Stimulated activated CD8-positive, alpha-beta memory T cell treated with anti-CD3 and anti-CD28 coated beads, Interleukin-15, amount 100 ng/mL, for 48 hours (primary cell): ENCODE measurements at regions not wholly inside any gene's neighbourhood (a gene's known extent, or its start where the extent isn't known, plus 50 kb on each side); places are given as distances from the start of the nearest gene placed in this dataset.

Source experiments
- DNase-seq, 2 donors: peaks; one replicate each; pipeline ENCODE4 v3.0.0-alpha.2; 2020; ENCODE audit warnings: low read depth in 2 of 2

DNA sequence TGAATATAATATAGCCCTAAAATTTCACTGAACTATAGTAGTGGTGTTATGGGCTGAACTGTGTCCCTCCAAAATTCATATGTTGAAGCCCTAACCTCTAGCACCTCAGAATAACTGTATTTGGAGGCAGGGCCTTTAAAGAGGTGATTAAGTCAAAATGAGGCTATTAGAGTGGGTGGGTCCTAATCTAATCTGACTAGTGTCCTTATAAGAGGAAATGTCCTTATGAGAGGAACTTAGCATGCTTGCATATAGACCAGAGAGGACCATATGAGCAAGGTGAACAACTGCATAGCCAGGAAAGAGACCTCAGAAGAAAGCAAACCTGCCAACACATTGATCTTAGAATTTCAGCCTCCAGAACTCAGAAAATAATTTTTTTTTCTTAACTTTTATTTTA lies 238.4 kb downstream of the ZEB2 start:
- DNase-seq: no peak

DNA sequence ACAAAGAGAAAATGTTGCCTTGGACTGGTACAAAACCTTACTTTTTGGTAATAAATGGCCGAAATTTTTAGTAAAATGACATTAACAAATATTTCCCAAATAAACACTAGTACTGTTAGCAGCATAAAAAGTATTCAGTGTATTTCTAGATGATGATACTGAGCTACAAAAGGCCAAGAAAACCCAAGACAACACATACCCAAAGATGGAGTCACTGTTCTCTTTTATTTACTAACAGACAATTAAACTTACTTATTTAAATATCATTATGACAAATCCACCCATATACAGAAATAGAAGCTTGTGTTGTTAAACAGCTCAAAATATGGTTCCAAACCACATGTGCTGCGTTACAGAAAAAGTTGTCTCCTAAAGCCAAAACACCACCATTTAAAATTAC lies 239.9 kb downstream of the ZEB2 start:
- DNase-seq: no peak

DNA sequence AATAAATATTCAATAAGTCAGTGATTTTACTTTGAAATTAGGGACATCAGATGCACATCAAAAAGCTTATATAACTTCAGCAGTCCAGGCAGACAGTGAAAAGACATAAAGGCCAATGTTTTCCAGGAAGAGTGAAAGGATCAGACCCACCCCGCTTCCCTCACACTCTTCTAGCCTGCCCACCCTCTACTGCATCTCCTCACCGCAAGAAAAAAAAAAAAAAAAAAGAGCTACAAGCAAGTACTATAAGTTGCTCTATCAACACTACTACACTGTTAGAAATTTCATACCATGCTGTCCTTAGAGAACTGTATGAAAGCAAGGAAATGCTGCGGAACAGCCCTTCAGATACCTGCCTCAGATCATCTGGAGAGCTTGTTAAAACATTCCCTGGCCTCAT lies 240.8 kb downstream of the ZEB2 start:
- no peak for DNase-seq

DNA sequence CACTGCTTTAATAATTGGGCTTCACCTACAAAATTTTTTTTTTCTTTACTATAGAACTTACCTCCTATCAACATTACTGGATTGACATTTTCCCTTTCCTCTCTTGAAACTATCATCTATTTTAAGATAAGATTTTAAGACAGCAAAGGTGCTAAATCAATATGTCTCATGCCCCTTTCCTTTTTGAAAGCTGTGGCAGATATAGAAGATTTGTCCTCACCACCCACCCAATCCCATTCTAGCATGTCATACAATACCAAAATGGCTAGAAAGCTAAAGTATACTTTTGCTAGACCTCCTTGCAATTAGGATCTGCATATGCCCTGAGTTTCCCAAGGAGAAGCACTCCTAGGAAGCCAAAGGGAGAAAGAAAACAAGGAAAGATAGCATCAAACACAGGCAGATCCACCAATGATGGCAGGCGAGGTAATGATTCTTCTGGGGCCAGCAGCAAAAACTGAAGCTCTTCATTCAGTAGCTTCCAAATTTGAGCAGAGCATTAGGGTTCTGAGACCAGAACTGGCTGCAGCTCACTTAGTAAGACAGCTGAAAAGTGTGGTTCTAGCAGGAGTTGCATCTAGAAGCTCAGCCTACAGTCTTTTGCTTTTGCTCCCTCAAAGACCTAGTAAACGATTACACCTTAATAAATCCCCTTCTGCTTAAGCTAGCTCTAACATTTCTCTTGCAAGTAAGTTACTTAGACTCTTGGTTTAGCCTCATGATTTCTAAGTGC lies 242.1 kb downstream of the ZEB2 start:
- DNase-seq: no peak

DNA sequence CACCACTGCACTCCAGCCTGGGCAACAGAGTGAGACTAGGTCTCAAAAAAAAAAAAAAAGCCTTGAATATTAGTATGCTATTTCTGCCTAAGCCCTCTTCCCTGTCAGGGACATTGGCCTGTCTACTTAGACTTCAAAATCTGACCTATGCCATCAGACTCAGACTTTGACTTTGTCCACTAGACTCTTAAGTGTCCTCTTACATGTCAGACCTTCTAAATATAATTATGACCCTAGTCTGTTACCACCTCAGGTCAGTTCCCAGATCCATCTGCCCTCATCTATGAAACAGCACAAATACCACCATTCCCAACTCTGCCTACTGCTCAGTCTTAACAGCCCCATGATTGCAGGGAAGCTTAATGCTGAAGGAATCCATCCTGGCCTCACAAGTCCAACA lies 244.6 kb downstream of the ZEB2 start:
- no peak for DNase-seq

DNA sequence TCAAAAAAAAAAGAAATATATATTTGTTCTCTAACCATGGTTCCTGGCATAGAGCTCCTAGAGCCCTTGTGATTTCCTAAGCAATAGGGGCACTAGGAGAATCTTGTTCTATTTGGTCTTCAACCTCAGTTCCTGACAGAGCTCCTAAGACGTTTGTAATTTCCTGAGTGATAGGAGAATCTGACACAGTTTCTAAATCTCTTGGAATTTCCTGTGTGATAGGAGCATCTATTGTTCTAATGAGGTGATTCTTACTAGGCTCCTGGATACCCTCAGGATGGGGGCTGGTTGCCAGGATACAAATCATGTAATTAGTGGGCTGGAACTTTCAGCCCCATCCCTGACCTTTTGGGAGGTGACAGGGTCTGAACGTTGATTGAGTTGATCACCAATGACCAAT lies 245.8 kb downstream of the ZEB2 start:
- no peak for DNase-seq

DNA sequence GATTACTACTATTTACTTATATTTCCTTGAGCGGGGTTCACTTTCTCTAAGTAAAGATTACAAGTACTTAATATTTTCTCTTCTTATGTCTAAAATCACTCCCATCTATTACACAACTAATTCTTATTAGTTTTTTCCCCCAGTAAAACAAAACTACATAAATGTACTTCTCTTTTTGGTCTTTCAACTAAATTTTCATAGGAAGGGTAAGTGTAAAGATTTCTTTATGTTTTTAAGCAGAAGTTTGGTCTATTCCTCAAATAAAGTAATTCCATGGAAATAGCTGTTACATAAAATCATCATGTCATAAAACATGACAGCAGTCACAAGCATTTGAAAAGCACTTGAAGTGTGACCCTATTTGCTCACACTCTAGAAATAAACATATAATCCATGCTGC lies 249.0 kb downstream of the ZEB2 start:
- DNase-seq: no peak

DNA sequence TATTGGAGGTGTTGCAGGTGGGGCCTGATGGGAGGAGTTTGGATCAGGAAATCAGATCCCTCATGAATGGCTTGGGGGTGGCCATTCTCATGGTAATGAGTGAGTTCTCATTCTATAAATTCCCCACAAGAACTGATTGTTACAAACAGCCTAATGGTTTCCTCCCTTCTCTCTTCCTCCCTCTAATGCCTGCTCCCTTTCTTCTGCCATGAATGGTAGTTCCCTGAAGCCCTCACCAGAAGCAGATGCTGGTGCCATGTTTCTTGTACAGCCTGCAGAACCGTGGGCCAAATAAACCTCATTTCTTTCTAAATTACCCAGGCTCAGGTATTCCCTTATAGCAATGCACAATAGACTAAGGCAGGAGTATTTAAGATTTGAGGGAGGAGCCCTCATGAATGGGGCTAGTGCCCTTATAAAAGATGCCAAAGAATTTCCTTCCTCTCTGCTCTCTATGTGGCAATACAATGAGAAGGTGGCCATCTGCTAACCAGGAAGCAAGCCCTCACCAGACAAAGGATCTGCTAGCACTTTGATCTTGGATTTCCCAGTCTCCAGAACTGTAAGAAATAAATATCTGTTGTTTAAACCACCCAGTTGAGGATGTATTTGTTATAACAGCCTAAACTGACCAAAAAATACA lies 251.8 kb downstream of the ZEB2 start:
- DNase-seq: no peak

DNA sequence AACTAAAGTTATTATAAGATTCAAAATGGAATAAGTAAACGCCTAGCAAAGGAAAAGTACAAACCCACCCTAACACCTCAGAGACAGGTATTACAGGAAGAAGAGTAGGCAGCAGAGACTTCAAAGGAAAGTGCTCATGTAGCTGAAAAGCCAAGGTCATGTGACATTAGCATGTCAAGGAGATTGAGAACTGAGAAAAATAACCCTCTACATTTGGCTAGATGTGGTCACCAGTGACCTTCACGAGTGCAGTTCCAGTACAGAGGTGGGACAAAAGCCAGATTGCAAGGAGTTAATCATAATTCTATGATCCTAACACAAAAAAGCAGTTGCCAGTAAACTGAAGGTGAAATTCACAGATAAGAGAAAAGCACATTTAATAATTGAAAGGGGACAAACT lies 252.7 kb downstream of the ZEB2 start:
- no peak for DNase-seq

DNA sequence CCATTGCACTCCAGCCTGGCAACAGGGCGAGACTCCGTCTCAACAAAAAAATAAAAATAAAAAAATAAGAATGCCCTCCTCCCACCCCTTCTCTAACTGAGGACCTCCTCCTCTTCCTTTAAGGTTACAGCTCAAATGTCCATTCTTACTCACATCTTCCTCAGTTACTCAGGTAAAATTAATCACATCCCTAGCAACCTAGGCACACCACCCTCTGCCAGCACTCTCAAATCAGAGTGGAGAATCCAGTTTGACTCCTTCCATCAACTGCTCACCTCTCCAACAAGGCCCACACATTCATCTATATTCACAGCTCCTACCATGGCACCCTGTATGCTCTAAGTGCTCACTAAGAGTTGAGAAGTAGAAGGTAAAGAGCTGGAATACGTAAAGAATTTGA lies 254.3 kb downstream of the ZEB2 start:
- no peak for DNase-seq

DNA sequence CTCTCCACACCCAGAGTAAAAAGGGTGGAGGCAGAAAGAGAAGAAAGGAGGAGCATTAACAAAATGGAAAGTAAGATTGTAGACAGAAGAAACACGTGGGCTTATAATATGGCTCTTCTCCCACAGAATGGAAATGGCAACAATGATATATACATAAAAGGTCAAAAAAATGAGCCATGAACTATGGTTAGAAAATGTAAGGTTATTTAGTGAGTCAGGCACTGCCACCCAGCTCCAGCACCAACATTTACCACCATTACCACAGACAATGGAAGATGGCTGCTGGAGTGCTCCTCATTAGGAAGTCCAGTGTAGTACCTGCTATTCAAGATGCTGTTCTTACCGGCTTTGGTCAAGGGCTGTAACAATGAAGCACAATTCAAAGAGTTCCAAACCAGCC lies 258.0 kb downstream of the ZEB2 start:
- DNase-seq: no peak

DNA sequence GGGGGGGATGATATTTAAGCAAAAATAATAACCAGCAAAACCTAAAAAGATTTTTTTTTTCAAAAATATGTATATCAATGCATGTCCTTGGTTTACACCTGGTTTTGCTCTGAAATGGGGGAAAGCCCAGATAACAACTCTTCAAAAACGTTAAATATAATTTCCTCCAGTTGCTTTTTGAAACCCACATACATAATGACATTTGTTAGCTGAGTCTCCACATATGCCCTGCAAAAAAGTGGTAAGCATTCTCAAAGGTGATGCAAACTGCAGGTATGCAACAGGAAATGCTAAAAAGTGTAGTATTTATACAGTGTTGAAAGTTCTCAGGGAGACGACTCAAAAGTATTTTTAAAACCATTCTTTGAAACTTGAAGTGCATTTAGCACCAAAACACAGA lies 258.6 kb downstream of the ZEB2 start:
- DNase-seq: no peak

DNA sequence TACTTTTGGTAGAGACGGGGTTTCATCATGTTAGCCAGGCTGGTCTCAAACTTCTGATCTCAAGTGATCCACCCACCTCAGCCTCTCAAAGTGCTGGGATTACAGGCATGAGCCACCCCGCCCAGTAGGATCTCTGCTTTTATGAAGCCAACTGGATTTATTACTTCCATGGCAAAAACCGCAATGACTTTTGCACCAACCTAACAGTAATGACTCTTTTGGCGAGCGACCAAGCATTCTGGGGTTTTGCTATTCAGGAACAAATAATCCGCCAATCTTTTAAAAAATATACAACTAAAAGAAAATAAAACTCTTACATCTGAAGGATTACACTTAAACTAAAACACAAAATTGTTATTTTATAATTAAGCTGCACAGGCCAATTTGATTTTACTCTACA lies 260.6 kb downstream of the ZEB2 start:
- no peak for DNase-seq

DNA sequence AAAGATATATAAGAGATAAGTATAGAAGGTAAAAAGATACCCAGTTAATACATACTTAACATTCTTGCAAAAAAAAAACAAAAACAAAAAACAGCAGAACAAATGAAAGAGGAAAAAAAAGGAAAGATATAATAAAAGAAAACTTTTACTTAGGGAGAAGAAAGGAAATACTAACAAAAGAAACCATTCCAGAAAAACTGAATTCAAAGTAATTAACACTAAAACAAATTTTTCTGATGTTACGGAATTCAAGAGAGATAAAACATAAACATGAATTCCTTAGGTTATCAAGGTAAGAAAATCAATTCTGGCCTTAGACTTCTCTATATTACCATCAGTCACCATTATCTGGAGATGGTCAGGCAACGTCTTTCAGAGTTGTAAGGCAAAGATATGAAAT lies 261.8 kb downstream of the ZEB2 start:
- no peak for DNase-seq

DNA sequence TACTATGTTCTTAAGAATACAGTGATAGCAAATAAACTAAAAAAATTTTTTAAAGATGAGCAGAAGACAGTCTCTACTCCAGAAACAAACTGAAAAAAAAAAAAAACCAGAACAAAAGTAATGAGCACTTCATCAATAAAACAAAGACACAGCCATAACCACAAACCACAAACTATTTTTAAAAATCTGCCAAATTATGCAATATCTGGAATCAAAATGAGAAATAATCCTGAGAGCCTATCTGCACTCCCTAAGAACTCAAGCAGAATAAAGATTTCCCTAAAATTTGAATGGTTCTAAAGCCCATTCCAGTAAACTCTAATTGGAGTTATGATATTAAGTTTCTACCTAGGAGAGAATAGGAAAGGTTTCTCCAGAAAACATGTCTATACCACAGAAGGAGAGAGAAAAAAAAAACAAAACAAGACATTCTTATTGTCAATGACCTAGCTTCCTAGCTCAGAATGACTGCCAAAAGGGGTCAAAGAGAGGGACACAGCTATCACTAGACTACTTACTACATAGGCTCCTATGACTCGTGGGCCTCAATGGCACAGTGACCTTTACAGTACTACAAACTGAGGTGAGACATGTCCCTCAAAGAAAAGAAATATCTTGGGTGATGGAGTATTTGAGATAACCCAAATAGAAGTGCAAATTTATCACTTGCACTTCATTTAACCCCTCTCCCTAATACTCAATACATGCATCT lies 262.8 kb downstream of the ZEB2 start:
- no peak for DNase-seq

DNA sequence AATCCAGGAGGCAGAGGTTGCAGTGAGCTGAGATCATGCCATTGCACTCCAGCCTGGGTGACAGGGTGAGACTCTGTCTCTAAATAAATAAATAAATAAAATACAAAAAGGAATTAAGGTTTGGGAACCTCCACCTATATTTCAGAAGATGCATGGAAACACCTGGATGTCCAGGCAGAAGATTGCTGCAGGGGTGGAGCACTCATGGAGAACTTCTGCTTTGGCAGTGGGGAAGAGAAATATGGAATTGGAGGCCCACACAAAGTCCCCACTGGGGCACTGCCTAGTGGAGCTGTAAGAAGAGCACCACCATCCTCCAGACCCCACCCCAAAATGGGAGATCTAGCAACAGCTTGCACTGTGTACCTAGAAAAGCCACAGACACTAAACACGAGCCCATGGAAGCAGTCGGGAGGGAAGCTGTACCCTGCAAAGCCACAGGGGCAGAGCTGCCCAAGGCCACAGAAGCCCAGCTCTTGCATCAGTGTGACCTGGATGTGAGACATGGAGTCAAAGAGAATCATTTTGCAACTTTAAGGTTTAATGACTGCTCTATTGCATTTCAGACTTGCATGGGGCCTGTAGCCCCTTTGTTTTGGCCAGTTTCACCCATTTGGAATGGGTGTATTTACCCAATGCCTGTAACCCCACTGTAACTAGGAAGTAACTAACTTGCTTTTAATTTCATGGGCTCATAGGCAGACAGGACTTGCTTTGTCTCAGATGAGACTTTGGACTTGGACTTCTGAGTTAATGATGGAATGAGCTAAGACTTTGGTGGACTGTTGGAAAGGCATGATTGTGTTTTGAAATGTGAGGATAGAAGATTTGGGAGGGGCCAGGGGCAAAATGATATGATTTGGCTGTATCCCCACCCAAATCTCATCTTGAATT lies 265.3 kb downstream of the ZEB2 start:
- no peak for DNase-seq

DNA sequence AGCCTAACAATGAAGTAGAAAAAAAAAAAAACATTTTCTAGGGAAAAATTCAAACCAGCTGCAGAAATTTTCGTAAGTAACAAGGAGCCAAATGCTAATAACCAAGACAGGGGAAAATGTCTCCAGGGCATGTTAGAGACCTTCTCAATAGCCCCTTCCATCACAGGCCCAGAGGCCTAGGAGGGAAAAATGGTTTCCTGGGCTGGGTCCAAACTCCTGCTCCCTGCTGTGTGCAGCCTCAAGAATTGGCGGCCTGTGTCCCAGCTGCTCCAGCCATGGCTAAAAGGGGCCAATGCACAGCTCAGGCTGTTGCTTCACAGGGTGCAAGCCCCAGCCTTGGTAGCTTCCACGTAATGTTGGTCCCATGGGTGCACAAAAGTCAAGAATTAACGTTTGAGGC lies 266.2 kb downstream of the ZEB2 start:
- no peak for DNase-seq

DNA sequence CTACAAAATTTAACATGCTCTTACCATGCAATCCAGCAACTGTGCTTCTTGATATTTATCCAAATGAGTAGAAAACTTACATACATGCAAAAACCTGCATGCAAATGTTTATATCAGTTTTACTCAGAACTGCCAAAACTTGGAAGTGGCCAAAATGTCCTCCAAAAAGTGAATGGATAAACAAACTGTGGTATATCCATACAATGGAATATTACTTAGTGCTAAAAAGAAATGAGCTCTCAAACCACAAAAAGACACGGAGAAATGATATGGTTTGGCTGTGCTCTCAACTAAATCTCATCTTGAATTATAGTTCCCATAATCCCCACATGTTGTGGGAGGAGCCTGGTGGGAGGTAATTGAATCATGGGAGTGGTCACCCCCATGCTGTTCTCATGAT lies 267.2 kb downstream of the ZEB2 start:
- DNase-seq: no peak

DNA sequence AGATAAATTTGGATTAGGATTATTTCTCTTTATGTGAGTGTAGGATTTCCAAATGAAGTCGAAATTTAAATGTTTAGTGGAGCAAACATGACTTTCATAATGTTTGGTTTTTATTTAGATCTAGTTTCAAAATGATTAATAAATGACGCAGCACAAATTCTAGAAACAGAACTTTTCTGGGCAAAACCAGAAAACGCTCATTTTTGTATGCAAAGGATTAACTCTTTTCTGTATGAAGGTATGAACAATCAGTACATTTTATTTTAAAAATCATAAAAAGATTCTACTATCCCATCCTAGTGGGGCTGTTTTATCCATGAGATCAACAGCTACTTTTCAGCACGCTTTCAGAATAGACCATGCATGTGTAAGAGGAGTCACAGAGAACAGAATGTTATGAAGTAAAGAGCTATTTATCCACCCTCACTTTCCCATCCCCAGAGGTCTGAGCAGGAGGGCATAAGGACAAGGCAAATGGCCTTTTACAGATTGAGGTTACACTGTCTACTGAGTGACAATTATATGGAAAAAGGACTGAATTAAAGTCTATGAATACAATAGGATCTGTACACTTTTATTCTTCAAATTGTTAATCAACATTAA lies 270.8 kb downstream of the ZEB2 start:
- no peak for DNase-seq

DNA sequence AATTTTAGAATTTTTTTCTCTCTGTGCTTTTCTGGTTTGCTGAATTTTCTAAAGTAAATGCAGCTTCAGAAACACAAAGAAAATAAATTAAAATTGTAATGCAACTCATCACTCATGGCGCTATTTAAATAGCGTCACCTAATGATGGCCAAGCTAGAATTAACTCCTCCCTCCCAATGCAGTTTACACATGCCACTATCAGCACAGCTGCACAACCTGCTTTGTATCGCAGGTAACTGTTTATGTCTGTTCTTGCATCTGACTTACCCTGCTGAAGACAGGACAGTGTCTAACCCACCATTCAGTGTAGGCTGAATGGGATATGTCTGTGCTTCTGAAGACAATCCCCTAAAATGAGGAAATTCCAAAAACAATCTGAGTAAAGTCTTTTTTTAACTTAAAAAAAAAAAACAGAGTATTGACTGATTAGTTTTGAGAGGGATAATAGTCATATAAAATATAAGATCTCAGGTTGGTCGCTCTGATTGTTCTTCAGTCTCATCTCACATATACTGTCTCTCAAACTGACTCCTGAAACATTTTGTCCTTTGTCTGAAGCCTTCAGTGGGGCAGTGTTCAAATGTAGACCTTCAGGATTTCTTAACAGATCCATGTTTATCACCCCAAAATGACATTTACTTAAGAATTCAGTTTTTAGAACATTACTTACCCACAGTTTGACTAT lies 271.4 kb downstream of the ZEB2 start:
- no peak for DNase-seq

DNA sequence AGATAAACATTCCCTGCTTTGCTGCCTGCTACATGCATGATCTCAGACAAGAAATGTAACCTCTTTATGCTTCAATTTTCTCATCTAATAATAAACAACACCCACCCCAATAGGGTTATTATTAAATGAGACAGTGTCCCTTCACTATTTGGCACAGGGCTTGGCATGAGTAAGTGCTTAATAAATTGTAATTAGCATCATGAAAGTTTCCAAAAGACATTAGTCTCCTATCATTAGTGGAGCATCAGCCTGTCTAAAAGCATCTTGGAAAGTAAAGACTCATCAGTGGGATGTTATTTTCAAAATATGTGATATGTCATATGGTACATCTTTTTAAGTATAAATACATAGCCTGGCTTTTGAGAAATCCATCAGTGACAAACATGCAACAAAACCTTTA lies 275.0 kb downstream of the ZEB2 start:
- no peak for DNase-seq
